ENCODE measurements at regions not wholly inside any gene's neighbourhood (a gene's known extent, or its start where the extent isn't known, plus 50 kb on each side); places are given as distances from the start of the nearest gene placed in this dataset.

GRCh38 chr1:90336552-90337324 lies 341.8 kb downstream of the ZNF326 start:
- ChIA-PET CTCF (no interaction called here), RAD21 (ENCODE audit: low non-redundant PET in 1 of 2, low total read pairs in 2 of 2, uncharacterized antibody in 2 of 2, unreplicated experiment in 2 of 2) (no interaction called here), POLR2A (no interaction called here)
- Histone ChIP-seq H3K36me3 (ENCODE audit: control insufficient read depth in 1 of 2, insufficient read depth in 2 of 2, low read length in 2 of 2) (no peaks in the 10 kb centered on the region), H4K20me1 (ENCODE audit: insufficient read depth) (no peaks in the 10 kb centered on the region; the same call in 1 of the 2 replicates), H3K9me3 (ENCODE audit: control insufficient read depth in 1 of 2, insufficient read depth in 1 of 2, low read depth in 1 of 2, low read length in 2 of 2) (no peaks in the 10 kb centered on the region), H3K27me3 (ENCODE audit: insufficient read depth, low read length) (peaks cover 5% of the 10 kb centered on the region; the same call in 1 of the 2 replicates), H3K9me2 (ENCODE audit: insufficient read depth) (no peaks in the 10 kb centered on the region), H3K9ac (ENCODE audit: low read length) (no peak overlapping the region), H3K4me1 (ENCODE audit: control insufficient read depth in 1 of 2, insufficient read depth in 2 of 2, low read length in 2 of 2) (no peaks in the 10 kb centered on the region), H3K4me3 (replicated peaks in 1 of 2; ENCODE audit: low read depth in 1 of 2, low read length in 2 of 2) (no peak overlapping the region), H2AFZ (ENCODE audit: low read depth, low read length, poor library complexity, severe bottlenecking) (no peak overlapping the region), H3K79me2 (ENCODE audit: insufficient read depth, low read length) (no peaks in the 10 kb centered on the region), H3K4me2 (ENCODE audit: low read length) (no peak overlapping the region), H3K27ac (ENCODE audit: low read depth, low read length) (no peak overlapping the region)
- no peak for DNase-seq (ENCODE audit: low read depth, low spot score)
- TF ChIP-seq SRF (IDR thresholded peaks at IDR 0.05; ENCODE audit: low read depth): no peak
- no peak for TF ChIP-seq MAX (IDR thresholded peaks at IDR 0.05)
- TF ChIP-seq RAD21 (IDR thresholded peaks at IDR 0.05; ENCODE audit: low read depth): no peak
- no peak for TF ChIP-seq POLR2A (IDR thresholded peaks at IDR 0.05; ENCODE audit: borderline replicate concordance, extremely low read depth, insufficient read depth, insufficient read length)
- TF ChIP-seq POLR2AphosphoS5 (IDR thresholded peaks at IDR 0.05; ENCODE audit: low read depth, low read length): no peak
- TF ChIP-seq ZBTB33 (IDR thresholded peaks at IDR 0.05; ENCODE audit: extremely low read depth, insufficient replicate concordance, low read length): no peak
- TF ChIP-seq ELF1 (IDR thresholded peaks at IDR 0.05; ENCODE audit: borderline replicate concordance, low read depth): no peak
- TF ChIP-seq REST (IDR thresholded peaks at IDR 0.05; ENCODE audit: low read depth): no peak
- no peak for TF ChIP-seq EGR1 (IDR thresholded peaks at IDR 0.05; ENCODE audit: low read depth)
- TF ChIP-seq ATF3 (IDR thresholded peaks at IDR 0.05): no peak
- no peak for TF ChIP-seq SP1 (IDR thresholded peaks at IDR 0.05; ENCODE audit: low read depth)
- no peak for TF ChIP-seq CTCF (IDR thresholded peaks at IDR 0.05 in 2 of 3, conservative IDR thresholded peaks at IDR 0.05 in 1 of 3; ENCODE audit: borderline replicate concordance in 1 of 3, insufficient read depth in 1 of 3, low read depth in 2 of 3, low read length in 2 of 3)
- no peak for TF ChIP-seq EZH2 (IDR thresholded peaks at IDR 0.05)
- TF ChIP-seq CBX3 (IDR thresholded peaks at IDR 0.05; ENCODE audit: low read depth): no peak
- no peak for ATAC-seq
- BruUV-seq (replicated peaks): no TSS peak
- intact Hi-C loops (cut with micrococcal nuclease): no loop called here
